Osteocyte (in vitro differentiated cells): ENCODE measurements at regions not wholly inside any gene's neighbourhood (a gene's known extent, or its start where the extent isn't known, plus 50 kb on each side); places are given as distances from the start of the nearest gene placed in this dataset.

Experiments used
- DNase-seq: peaks from one replicate; pipeline ENCODE4 v3.0.0; 2021; ENCODE audit warnings: mixed read lengths; ENCODE audit not compliant: unreplicated experiment; ENCODE audit errors: extremely low spot score
- H3K27ac Mint-ChIP-seq: one replicate; pipeline ENCODE4 v1.8.0; 2021; ENCODE audit warnings: mild to moderate bottlenecking, mixed read lengths; ENCODE audit not compliant: unreplicated experiment
- H3K27me3 Mint-ChIP-seq: one replicate; pipeline ENCODE4 v1.8.0; 2021; ENCODE audit warnings: mixed read lengths; ENCODE audit not compliant: unreplicated experiment
- H3K36me3 Mint-ChIP-seq: one replicate; pipeline ENCODE4 v1.8.0; 2021; ENCODE audit warnings: mixed read lengths; ENCODE audit not compliant: unreplicated experiment
- H3K4me1 Mint-ChIP-seq: one replicate; pipeline ENCODE4 v1.8.0; 2021; ENCODE audit warnings: mixed read lengths; ENCODE audit not compliant: unreplicated experiment
- H3K4me3 Mint-ChIP-seq: one replicate; pipeline ENCODE4 v1.8.0; 2021; ENCODE audit warnings: mild to moderate bottlenecking, moderate library complexity, mixed read lengths; ENCODE audit not compliant: unreplicated experiment
- H3K9me3 Mint-ChIP-seq: one replicate; pipeline ENCODE4 v1.8.0; 2021; ENCODE audit warnings: mixed read lengths; ENCODE audit not compliant: unreplicated experiment
- CTCF ChIP-seq: fragments of 200-600 bp; sonication (generic); IDR thresholded peaks from 2 replicates; pipeline ENCODE4 v1.5.0; 2021; ENCODE audit warnings: antibody characterized with exemption, mild to moderate bottlenecking, moderate library complexity

GRCh38 chr4:177006331-177006730 lies 213.6 kb upstream of the VEGFC start:
- DNase-seq: no peak
- Mint-ChIP-seq H3K4me1 (peaks cover 32% of the 10 kb centered on the region), H3K9me3 (no peaks in the 10 kb centered on the region), H3K27ac (no peak overlapping the region), H3K4me3 (no peak overlapping the region), H3K27me3 (no peaks in the 10 kb centered on the region), H3K36me3 (no peaks in the 10 kb centered on the region)
- no peak for TF ChIP-seq CTCF

GRCh38 chr4:177008071-177008835 lies 215.5 kb upstream of the VEGFC start:
- Mint-ChIP-seq H3K4me3 (peak overlapping the region; percentile 9), H3K9me3 (peaks cover 10% of the 10 kb centered on the region), H3K27me3 (no peaks in the 10 kb centered on the region), H3K4me1 (peaks cover 24% of the 10 kb centered on the region), H3K36me3 (no peaks in the 10 kb centered on the region), H3K27ac (peak overlapping the region; percentile 51)
- no peak for TF ChIP-seq CTCF
- no peak for DNase-seq

- DNase-seq: no peak
- Mint-ChIP-seq H3K27ac (peak overlapping the region; percentile 51), H3K4me1 (peaks cover 24% of the 10 kb centered on the region)
Observed at GRCh38 chr4:177008836-177009501, 216.2 kb upstream of the VEGFC start.

GRCh38 chr4:177010418-177010817 lies 217.7 kb upstream of the VEGFC start:
- no peak for TF ChIP-seq CTCF
- H3K36me3 Mint-ChIP-seq: no peaks in the 10 kb centered on the region
- peaks cover 11% of the 10 kb centered on the region for H3K9me3 Mint-ChIP-seq
- DNase-seq: no peak
- peaks cover 24% of the 10 kb centered on the region for H3K4me1 Mint-ChIP-seq
- H3K4me3 Mint-ChIP-seq: no peak overlapping the region
- no peaks in the 10 kb centered on the region for H3K27me3 Mint-ChIP-seq
- H3K27ac Mint-ChIP-seq: no peak overlapping the region

More at GRCh38 chr4:177008836-177009501, 216.2 kb upstream of the VEGFC start:
- Mint-ChIP-seq H3K9me3 (peaks cover 11% of the 10 kb centered on the region), H3K4me3 (no peak overlapping the region), H3K36me3 (no peaks in the 10 kb centered on the region), H3K27me3 (no peaks in the 10 kb centered on the region)
- no peak for TF ChIP-seq CTCF

GRCh38 chr4:177012918-177013545 lies 220.3 kb upstream of the VEGFC start:
- no peak for TF ChIP-seq CTCF
- Mint-ChIP-seq H3K36me3 (no peaks in the 10 kb centered on the region), H3K9me3 (peaks cover 11% of the 10 kb centered on the region), H3K4me3 (no peak overlapping the region), H3K27me3 (no peaks in the 10 kb centered on the region), H3K27ac (no peak overlapping the region), H3K4me1 (peaks cover 28% of the 10 kb centered on the region)
- no peak for DNase-seq
